ENCODE measurements at regions not wholly inside any gene's neighbourhood (a gene's known extent, or its start where the extent isn't known, plus 50 kb on each side); places are given as distances from the start of the nearest gene placed in this dataset.

DNA sequence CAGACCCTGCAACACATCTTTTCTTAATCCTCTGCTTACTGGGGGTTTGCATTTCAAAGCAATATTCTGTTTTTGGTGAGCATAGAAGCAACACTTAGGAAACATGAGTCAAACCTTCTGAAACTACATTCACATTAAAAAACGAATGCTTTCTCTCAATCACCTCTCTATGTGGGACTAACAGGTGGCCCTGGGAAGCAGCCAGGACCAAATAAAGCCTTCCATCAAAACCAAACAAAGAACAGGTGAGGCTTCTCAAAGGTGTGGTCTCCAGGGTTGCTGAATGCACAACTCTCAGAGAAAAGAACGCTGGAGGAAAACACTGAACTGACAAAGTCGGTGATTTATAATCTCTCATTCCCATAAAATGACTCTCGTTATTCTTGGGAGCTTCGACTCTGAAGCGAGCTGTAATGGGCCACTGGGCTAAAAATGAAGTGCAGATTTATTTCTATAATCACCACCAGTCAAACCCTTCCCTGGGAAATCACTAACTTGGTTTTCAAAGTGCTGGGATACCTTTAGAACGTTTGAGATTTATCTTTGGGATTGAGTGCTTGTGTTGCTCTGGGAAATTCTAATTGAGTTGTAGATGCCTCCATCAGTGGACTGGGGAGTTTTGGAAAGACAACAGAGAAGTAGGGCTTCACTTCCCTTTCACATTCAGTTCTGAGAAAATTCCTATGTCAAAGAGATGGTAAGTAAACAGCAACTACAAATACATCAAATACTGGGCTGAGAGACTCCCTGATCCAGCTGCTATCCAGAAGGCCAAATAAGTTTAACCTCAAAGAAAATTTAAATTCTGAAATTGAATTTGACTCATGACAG lies 262.0 kb upstream of the TMPO start:
- TF ChIP-seq YY1 (IDR thresholded peaks at IDR 0.05; ENCODE audit: insufficient read depth, insufficient read length) = no peak
- no peak for TF ChIP-seq SUZ12 (IDR thresholded peaks at IDR 0.05; ENCODE audit: extremely low read depth, insufficient read depth, insufficient read length)

Measured in NT2/D1 (cell line).